Endothelial cell of hepatic sinusoid (primary cell): ENCODE measurements at regions not wholly inside any gene's neighbourhood (a gene's known extent, or its start where the extent isn't known, plus 50 kb on each side); places are given as distances from the start of the nearest gene placed in this dataset.
"Not testable (repeated sequence)": the region's sequence is repeated elsewhere in the genome, so short reads cannot be mapped to it uniquely, and the experiment has no call there.

ENCODE experiments used
- in situ Hi-C: cut with HindIII; loops from 2 replicates; pipeline ENCODE4 v1.10.0; 2017; ENCODE audit warnings: low sequenced_read_pairs

DNA sequence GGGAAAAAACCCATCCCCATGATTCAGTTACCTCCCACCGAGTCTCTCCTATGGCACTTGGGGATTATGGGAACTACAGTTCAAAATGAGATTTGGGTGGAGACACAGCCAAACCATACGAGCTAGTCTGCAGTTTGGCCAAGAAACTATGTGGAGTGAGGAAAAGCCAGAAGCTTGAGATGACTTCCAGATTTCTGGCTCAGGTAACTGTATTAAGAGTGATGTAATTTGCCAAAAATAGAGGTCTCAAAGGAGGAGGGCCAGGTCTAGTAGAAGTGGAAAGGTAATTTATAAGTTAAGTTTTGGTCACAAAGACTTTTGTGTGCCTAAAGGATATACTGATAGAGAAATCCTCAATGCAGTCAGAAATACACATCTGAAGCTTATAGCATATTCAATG is 279.7 kb upstream of the MGMT start:
- in situ Hi-C loops = no loop called here

- in situ Hi-C loops = no loop called here
Observed at GRCh38 chr10:129191797-129192196, 275.2 kb upstream of the MGMT start.

DNA sequence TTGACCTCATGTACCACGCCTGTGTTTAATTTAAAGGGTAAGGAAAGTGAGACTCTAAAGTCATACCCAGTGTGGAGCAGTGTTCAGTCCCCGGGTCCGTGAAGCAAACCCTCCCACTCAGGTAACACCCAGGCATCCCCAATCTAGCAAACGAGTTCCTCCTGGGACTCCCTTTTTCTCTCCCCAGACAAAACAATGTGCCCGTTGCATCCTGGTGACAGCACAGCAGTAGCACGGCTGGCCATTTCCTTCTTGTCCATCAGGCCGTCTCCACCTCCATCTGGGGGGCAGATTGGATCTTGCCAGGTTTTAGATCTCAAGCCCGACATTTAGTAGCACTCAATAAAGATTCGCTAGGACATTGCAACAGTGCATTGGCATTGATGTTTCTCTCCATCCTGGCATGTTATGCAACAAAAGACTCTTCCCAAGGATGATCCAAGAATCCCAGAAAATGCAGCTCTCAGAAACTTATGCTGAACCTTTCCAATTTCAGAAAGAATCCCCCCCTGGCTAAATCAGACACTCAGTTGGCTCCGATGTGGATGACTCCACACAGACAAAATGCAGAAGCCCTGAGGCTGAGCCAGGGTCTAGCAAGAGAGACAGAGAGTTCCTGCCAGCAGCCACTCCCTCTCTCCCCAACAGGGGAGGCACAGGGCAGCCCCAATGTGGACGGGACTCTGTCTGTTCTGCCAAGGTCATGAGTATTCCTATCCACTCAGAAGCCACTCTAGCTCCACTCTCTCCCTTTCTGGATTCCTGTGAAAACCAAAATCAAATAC is 274.5 kb upstream of the MGMT start:
- in situ Hi-C loops = no loop called here

GRCh38 chr10:129193148-129193547 is 273.9 kb upstream of the MGMT start:
- in situ Hi-C loops = no loop called here

DNA sequence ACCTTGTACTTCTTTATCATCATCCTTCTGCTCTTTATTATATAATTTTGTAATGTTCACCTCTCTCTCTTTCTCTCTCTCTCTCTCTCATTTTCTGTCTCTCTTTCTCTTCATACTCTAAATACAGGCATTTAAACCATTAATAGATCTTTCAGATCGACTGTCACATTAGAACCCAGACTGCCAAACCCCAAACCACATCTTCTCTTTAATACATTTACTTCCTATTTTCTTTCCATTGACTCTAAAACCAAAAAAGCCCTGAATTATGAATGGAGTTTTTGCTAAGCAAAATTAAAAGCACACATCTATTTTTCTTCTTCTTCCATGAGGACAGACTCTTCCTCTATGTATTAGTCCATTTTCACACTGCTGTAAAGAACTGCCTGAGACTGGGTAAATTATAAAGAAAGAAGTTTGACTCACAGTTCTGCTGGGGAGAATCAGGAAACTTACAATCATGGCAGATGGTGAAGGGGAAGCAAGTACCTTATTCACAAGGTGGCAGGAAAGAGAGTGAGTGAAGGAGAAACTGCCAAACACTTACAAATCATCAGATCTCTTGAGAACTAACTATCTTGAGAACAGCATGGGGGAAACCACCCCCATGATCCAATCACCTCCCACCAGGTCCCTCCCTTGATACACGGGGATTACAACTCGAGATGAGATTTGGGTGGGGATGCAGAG is 272.7 kb upstream of the MGMT start:
- in situ Hi-C loops = no loop called here

GRCh38 chr10:129199826-129200225 is 267.2 kb upstream of the MGMT start:
- in situ Hi-C loops = no loop called here

DNA sequence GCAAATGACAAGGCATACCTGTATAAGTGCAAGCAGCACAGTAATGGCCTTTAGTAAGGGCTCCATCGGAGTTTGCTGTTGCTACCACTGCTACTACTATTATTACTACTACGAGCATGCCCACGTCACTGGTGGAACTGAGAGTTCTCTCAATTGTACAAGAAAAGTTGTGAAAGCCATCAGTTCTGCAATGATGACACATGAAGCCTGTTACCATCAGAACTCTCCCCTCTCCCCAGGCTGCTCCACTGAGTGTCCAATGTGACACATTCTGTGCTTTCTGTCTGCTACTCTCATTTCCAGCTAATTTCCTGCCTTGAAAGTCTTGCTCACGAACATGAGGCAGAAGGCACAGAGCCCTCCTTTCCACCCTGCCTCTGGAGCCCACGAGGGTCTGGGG is 263.2 kb upstream of the MGMT start:
- in situ Hi-C loops = no loop called here

DNA sequence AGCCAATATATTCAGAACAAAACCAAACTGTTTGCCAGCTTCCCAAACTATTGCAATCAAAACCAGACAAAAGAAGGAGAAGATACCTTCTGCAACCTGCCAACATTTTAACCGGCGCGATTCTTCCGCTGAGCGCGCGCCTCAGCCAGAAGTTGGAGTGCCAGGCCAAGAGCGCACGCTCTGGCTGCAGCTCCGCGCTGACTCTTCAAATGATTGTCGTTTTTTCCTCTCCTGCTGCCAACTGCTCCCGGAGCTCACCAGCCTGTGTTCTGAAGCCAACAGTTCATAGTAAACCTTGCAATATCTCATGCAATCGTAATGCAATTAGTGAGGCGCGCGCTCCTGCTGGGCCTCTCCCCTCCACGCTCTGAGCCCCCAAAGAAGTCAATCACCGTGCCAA is 259.7 kb upstream of the MGMT start:
- in situ Hi-C loops = no loop called here

GRCh38 chr10:129210876-129211275 is 256.2 kb upstream of the MGMT start:
- in situ Hi-C loops = no loop called here

- in situ Hi-C loops = no loop called here
Observed at GRCh38 chr10:129213256-129213655, 253.8 kb upstream of the MGMT start.

- in situ Hi-C loops = not testable (repeated sequence)
Observed at GRCh38 chr10:129213996-129214395, 253.0 kb upstream of the MGMT start.

- in situ Hi-C loops = no loop called here
Observed at GRCh38 chr10:129219364-129219763, 247.7 kb upstream of the MGMT start.

GRCh38 chr10:129222436-129222835 is 244.6 kb upstream of the MGMT start:
- in situ Hi-C loops = no loop called here

DNA sequence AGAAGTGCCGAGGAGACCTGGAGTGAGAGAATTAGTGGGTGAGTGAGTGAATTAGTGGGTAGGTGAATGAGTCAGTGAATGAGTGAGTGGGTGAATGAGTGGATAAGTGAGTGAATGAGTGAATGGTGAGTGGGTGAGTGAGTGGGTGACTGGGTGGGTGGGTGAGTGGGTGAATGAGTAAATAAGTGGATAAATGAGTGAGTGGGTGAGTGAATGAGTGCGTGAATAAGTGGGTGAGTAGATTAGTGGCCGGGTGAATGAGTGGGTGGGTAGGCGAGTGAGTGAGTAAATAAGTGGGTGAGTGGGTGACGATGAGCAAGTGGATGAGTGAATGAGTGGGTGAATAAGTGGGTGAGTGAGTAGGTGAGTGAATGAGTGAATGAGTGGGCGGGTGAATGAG is 243.7 kb upstream of the MGMT start:
- in situ Hi-C loops = no loop called here

DNA sequence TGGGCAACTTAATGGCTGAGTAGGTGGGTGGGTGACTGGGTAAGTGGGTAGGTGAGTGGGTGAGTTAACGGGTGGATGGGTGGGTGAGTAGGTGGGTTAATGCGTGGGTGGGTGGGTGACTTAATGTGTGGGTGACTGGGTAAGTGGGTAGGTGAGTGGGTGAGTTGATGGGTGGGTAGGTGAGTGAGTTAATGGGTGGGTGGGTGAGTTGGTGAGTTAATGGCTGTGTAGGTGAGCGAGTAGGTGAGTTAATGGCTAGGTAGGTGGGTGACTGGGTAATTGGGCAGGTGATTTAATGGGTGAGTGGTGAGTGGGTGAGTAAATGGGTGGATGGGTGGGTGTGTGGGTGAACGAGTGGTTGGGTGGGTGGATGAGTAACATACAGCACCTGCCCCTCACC is 243.0 kb upstream of the MGMT start:
- in situ Hi-C loops = no loop called here

- in situ Hi-C loops = no loop called here
Observed at GRCh38 chr10:129231821-129232220, 235.2 kb upstream of the MGMT start.

GRCh38 chr10:129233351-129234148 is 233.5 kb upstream of the MGMT start:
- in situ Hi-C loops = no loop called here

DNA sequence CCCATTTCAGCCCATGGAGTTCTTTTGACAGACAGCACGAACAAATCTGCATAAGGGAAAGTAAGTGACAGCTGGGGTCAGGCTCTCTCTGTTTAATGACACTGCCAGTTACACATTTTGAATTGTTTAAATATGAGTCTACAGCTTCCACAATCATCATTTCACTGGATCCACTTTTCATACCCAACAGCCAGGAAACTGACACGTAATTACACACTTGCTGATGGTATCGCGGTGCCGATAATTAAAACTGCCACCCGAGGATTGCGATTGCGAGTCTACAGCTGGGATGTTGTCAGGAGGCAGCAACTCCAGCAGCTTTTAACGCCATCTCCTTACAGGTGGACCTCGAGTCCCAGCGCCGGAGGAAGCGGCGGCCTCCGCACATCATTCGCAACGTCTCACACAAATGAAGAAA is 230.8 kb upstream of the MGMT start:
- in situ Hi-C loops = loop anchor here (5.0 kb wide), 1 partner anchor 99 kb away; no protein-coding TSS in a partner anchor

DNA sequence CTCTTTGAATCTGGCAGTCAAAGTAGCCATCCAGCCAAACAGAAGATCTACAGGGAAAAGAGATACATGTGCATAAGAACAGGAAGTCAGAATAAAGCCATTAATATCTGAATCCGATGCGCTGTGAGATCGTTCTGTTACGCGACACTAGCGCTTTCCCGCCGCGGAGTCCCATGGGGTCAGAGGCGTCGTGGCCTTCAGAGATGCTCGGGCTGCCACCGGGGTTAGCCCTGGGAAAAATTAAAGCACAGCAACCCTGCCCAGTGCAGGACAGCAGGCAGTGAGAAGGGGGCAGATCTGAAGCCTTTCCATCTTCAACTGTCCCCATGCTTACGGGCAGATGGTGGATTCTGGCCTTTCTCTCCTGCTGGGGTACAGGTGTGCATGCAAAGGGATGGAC is 225.6 kb upstream of the MGMT start:
- in situ Hi-C loops = no loop called here

DNA sequence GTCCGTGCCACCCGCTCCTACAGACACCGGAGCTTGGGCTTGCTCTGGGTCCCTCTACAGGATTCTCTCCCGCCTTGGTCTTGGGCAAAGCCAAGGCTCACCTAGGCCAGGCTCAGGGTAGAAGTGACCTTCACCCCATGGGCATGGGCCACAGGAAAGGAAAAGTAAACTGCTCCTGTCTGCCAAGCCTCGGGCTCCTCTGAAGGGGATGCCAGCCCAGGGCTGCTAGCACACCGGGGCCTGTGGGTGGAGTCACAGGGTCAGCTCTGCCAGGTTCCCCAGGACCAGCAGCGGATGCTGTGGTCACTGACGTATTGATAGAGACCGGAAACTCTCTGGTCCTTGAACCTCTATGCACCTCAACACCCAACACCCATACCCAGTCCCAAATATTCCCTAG is 222.7 kb upstream of the MGMT start:
- in situ Hi-C loops = no loop called here

GRCh38 chr10:129244757-129245156 is 222.3 kb upstream of the MGMT start:
- in situ Hi-C loops = no loop called here
